ENCODE measurements at regions not wholly inside any gene's neighbourhood (a gene's known extent, or its start where the extent isn't known, plus 50 kb on each side); places are given as distances from the start of the nearest gene placed in this dataset.

GRCh38 chr10:133028158-133028557 is 59.6 kb upstream of the ADGRA1 start:
- no peak overlapping the region for H3K4me3 Mint-ChIP-seq
- intact Hi-C loops (cut with micrococcal nuclease), result no loop called here
- H3K4me1 Mint-ChIP-seq, result peaks cover 3 to 5% of the 10 kb centered on the region in 2 donors
- Histone ChIP-seq H3K4me3 (ENCODE audit: low read length) (no peak overlapping the region), H3K9me3 (ENCODE audit: control insufficient read depth, insufficient read depth, low read length) (no peaks in the 10 kb centered on the region), H3K27ac (ENCODE audit: low read length) (no peak overlapping the region), H3K36me3 (ENCODE audit: control insufficient read depth, insufficient read depth, low read length) (no peaks in the 10 kb centered on the region), H3K27me3 (ENCODE audit: control insufficient read depth, insufficient read depth, low read length) (peaks cover 4% of the 10 kb centered on the region), H3K4me1 (ENCODE audit: control insufficient read depth, insufficient read depth, low read length) (peaks cover 9% of the 10 kb centered on the region)
- ATAC-seq (no peak), DNase-seq (no peak)
- no peak overlapping the region for H3K27ac Mint-ChIP-seq
- WGBS (ENCODE audit: insufficient coverage), result 84% methylated on average over 1 of the region's 1 CpG
- H3K36me3 Mint-ChIP-seq, result no peaks in the 10 kb centered on the region
- H3K9me3 Mint-ChIP-seq, result no peaks in the 10 kb centered on the region
- peaks cover 0 to 6% of the 10 kb centered on the region in 2 donors for H3K27me3 Mint-ChIP-seq (ENCODE audit: low read depth in 2 of 2)
- no peak for TF ChIP-seq CTCF (IDR thresholded peaks at IDR 0.05)

DNA sequence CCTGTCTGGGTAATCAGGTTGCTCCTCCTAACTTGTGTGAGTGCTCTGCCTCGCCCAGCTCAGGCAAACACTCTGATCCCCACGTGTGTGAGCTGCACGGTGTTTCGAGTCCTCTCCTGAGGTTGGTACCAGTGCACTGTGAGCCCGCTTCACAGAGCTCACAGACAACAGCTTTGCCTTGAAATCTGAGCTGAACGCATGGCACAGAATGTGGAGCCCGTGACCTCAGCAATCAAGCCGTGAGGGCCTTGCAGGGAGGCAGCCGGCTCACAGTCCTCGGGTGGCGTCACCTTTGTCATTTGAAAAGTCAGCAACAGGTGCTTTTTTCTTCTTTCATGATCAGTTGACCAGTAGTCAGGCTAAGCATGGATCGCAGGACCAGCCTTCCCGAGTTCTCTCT is 60.2 kb upstream of the ADGRA1 start:
- H3K4me3 ChIP-seq (ENCODE audit: low read length), result no peak overlapping the region
- H3K4me1 ChIP-seq (ENCODE audit: control insufficient read depth, insufficient read depth, low read length), result peaks cover 2% of the 10 kb centered on the region
- Mint-ChIP-seq H3K4me3 (no peak overlapping the region), H3K27me3 (ENCODE audit: low read depth in 2 of 2) (peaks cover 0 to 4% of the 10 kb centered on the region in 2 donors), H3K9me3 (no peaks in the 10 kb centered on the region), H3K36me3 (no peaks in the 10 kb centered on the region), H3K4me1 (no peaks in the 10 kb centered on the region), H3K27ac (no peak overlapping the region)
- DNase-seq (no peak), ATAC-seq (no peak)
- WGBS (ENCODE audit: insufficient coverage), result 86% methylated on average over 13 of the region's 13 CpGs
- H3K27me3 ChIP-seq (ENCODE audit: control insufficient read depth, insufficient read depth, low read length), result peaks cover 4% of the 10 kb centered on the region
- H3K9me3 ChIP-seq (ENCODE audit: control insufficient read depth, insufficient read depth, low read length), result no peaks in the 10 kb centered on the region
- TF ChIP-seq CTCF (IDR thresholded peaks at IDR 0.05), result no peak
- no peak overlapping the region for H3K27ac ChIP-seq (ENCODE audit: low read length)
- H3K36me3 ChIP-seq (ENCODE audit: control insufficient read depth, insufficient read depth, low read length), result no peaks in the 10 kb centered on the region
- intact Hi-C loops (cut with micrococcal nuclease), result no loop called here

DNA sequence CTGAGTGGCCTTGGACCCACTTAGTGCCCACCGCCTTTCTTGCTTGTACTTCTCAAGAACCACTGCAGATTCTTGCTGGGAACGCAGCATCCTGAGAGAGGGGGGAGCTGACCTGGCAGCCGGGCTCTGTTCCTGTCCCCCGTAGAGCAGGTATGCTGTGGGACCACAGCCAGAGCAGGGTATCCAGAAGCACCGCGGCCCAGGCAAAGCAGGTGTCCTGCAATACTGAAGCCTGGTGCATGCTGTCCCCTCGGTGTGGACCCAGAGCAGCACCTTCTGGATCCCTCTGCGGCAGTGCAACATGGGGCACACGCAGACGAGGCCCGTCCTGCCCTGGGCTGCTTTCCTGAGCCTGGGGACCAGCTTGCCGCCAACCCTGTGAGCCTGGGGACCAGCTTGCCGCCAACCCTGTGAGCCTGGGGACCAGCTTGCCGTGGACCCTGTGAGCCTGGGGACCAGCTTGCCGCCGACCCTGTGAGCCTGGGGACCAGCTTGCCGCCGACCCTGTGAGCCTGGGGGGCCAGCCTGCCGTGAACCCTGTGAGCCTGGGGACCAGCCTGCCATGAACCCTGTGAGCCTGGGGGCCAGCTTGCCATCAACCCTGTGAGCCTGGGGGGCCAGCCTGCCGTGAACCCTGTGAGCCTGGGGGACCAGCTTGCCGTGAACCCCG is 60.9 kb upstream of the ADGRA1 start:
- no peak overlapping the region for H3K27ac Mint-ChIP-seq
- Histone ChIP-seq H3K4me1 (ENCODE audit: control insufficient read depth, insufficient read depth, low read length) (no peaks in the 10 kb centered on the region), H3K27me3 (ENCODE audit: control insufficient read depth, insufficient read depth, low read length) (peaks cover 4% of the 10 kb centered on the region), H3K27ac (ENCODE audit: low read length) (no peak overlapping the region), H3K9me3 (ENCODE audit: control insufficient read depth, insufficient read depth, low read length) (no peaks in the 10 kb centered on the region), H3K4me3 (ENCODE audit: low read length) (no peak overlapping the region), H3K36me3 (ENCODE audit: control insufficient read depth, insufficient read depth, low read length) (no peaks in the 10 kb centered on the region)
- WGBS (ENCODE audit: insufficient coverage), result 88% methylated on average over 22 of the region's 22 CpGs
- no peak overlapping the region for H3K4me3 Mint-ChIP-seq
- H3K9me3 Mint-ChIP-seq, result no peaks in the 10 kb centered on the region
- H3K27me3 Mint-ChIP-seq (ENCODE audit: low read depth in 2 of 2), result peaks cover 0 to under 1% of the 10 kb centered on the region in 2 donors
- H3K4me1 Mint-ChIP-seq, result no peaks in the 10 kb centered on the region
- no peaks in the 10 kb centered on the region for H3K36me3 Mint-ChIP-seq
- TF ChIP-seq CTCF (IDR thresholded peaks at IDR 0.05), result no peak
- no peak for ATAC-seq
- DNase-seq, result no peak
- intact Hi-C loops (cut with micrococcal nuclease), result no loop called here

- H3K27me3 ChIP-seq (ENCODE audit: control insufficient read depth, insufficient read depth, low read length), result peaks cover 4% of the 10 kb centered on the region
- no peak overlapping the region for H3K4me3 ChIP-seq (ENCODE audit: low read length)
- Mint-ChIP-seq H3K27me3 (ENCODE audit: low read depth in 2 of 2) (no peaks in the 10 kb centered on the region), H3K36me3 (no peaks in the 10 kb centered on the region), H3K4me3 (no peak overlapping the region), H3K4me1 (no peaks in the 10 kb centered on the region), H3K9me3 (no peaks in the 10 kb centered on the region), H3K27ac (no peak overlapping the region)
- H3K27ac ChIP-seq (ENCODE audit: low read length), result no peak overlapping the region
- intact Hi-C loops (cut with micrococcal nuclease), result no loop called here
- no peaks in the 10 kb centered on the region for H3K9me3 ChIP-seq (ENCODE audit: control insufficient read depth, insufficient read depth, low read length)
- H3K4me1 ChIP-seq (ENCODE audit: control insufficient read depth, insufficient read depth, low read length), result no peaks in the 10 kb centered on the region
- no peak for ATAC-seq
- no peak for DNase-seq
- WGBS (ENCODE audit: insufficient coverage), result 83% methylated on average over 10 of the region's 10 CpGs
- no peak for TF ChIP-seq CTCF (IDR thresholded peaks at IDR 0.05)
- no peaks in the 10 kb centered on the region for H3K36me3 ChIP-seq (ENCODE audit: control insufficient read depth, insufficient read depth, low read length)
Observed at GRCh38 chr10:133026171-133026570, 61.6 kb upstream of the ADGRA1 start.
